ENCODE measurements at regions not wholly inside any gene's neighbourhood (a gene's known extent, or its start where the extent isn't known, plus 50 kb on each side); places are given as distances from the start of the nearest gene placed in this dataset.

GRCh38 chr13:73204952-73205351 lies 146.1 kb downstream of the KLF5 start:
- Histone ChIP-seq H3K27ac (no peak overlapping the region), H3K4me1 (ENCODE audit: control insufficient read depth in 1 of 2, low read depth in 2 of 2) (no peaks in the 10 kb centered on the region), H3K4me3 (no peak overlapping the region), H3K36me3 (no peaks in the 10 kb centered on the region), H3K27me3 (replicated peaks; ENCODE audit: insufficient read depth) (no peaks in the 10 kb centered on the region), H3K9me3 (no peaks in the 10 kb centered on the region)
- ATAC-seq (ENCODE audit: insufficient number of reproducible peaks, low FRiP score, low read depth) (no peak), DNase-seq (ENCODE audit: low spot score) (no peak)
- TF ChIP-seq, protein P1, sequence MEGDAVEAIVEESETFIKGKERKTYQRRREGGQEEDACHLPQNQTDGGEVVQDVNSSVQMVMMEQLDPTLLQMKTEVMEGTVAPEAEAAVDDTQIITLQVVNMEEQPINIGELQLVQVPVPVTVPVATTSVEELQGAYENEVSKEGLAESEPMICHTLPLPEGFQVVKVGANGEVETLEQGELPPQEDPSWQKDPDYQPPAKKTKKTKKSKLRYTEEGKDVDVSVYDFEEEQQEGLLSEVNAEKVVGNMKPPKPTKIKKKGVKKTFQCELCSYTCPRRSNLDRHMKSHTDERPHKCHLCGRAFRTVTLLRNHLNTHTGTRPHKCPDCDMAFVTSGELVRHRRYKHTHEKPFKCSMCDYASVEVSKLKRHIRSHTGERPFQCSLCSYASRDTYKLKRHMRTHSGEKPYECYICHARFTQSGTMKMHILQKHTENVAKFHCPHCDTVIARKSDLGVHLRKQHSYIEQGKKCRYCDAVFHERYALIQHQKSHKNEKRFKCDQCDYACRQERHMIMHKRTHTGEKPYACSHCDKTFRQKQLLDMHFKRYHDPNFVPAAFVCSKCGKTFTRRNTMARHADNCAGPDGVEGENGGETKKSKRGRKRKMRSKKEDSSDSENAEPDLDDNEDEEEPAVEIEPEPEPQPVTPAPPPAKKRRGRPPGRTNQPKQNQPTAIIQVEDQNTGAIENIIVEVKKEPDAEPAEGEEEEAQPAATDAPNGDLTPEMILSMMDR (IDR thresholded peaks at IDR 0.05), result no peak

DNA sequence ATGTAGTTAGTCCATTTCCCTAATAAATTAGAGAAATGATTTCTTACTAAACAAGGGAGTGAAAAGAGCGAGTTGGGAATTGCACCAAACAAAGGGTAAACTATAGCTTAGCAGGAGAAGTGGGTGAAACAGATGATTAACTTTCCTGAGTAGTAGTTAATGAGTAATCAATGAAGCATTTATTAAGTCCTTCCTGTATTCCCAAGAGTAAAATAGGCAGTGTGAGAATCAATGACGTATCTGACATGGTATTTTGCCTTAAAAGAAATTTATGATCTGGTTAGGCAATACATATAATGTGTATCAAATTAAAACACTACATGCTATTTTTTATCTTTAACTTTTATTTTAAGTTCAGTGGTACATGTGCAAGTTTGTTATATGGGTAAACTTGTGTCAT lies 142.8 kb downstream of the KLF5 start:
- TF ChIP-seq, protein P1 (IDR thresholded peaks at IDR 0.05), result no peak
- no peaks in the 10 kb centered on the region for H3K9me3 ChIP-seq
- no peaks in the 10 kb centered on the region for H3K27me3 ChIP-seq (replicated peaks; ENCODE audit: insufficient read depth)
- H3K4me1 ChIP-seq (ENCODE audit: control insufficient read depth in 1 of 2, low read depth in 2 of 2), result no peaks in the 10 kb centered on the region
- H3K27ac ChIP-seq, result no peak overlapping the region
- DNase-seq (ENCODE audit: low spot score) (no peak), ATAC-seq (ENCODE audit: insufficient number of reproducible peaks, low FRiP score, low read depth) (no peak)
- H3K36me3 ChIP-seq, result no peaks in the 10 kb centered on the region
- H3K4me3 ChIP-seq, result no peak overlapping the region

DNA sequence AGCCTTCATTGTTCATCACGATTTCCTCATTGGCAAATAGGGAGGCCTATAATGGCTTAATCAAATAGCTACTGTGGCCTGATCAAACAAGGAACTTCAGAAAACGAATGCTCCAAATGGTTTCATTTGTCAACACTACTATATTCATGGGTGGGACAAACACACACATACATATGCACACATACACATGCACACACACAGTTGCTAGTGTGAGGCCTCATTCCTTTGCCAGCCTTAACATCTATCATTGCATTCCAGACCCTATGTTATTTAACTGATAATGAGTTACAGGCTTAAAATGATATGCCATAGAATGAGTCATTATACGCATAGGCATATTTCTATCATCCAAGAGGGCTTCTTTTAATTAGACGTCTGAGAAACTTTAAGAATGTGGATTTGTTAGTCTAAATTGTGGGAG lies 140.2 kb downstream of the KLF5 start:
- no peaks in the 10 kb centered on the region for H3K36me3 ChIP-seq
- no peak overlapping the region for H3K4me3 ChIP-seq
- H3K27ac ChIP-seq, result no peak overlapping the region
- no peaks in the 10 kb centered on the region for H3K9me3 ChIP-seq
- no peaks in the 10 kb centered on the region for H3K4me1 ChIP-seq (ENCODE audit: control insufficient read depth in 1 of 2, low read depth in 2 of 2)
- TF ChIP-seq, protein P1 (IDR thresholded peaks at IDR 0.05), result no peak
- no peaks in the 10 kb centered on the region for H3K27me3 ChIP-seq (replicated peaks; ENCODE audit: insufficient read depth)
- DNase-seq (ENCODE audit: low spot score) (no peak), ATAC-seq (ENCODE audit: insufficient number of reproducible peaks, low FRiP score, low read depth) (no peak)

DNA sequence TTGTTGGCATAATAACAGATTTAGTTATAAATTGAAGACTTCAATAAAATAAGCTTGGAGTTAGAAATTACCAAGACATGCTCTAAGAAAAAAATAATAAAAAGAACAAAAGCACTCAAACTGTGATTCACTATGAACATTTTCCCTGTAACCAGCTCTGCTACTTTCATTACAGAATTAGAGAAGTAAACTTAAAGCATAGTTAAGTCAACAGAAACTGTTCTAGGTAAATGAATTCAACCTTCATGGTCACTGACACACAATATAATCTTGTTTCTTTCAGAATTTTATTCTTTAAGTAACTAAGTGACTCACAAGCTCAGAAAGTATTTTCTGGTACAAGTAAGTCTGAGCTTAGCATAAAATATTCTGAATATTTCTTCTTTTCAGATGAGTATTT lies 136.3 kb downstream of the KLF5 start:
- H3K36me3 ChIP-seq, result no peaks in the 10 kb centered on the region
- TF ChIP-seq, protein P1 (IDR thresholded peaks at IDR 0.05), result no peak
- ATAC-seq (ENCODE audit: insufficient number of reproducible peaks, low FRiP score, low read depth) (no peak), DNase-seq (ENCODE audit: low spot score) (no peak)
- H3K27me3 ChIP-seq (replicated peaks; ENCODE audit: insufficient read depth), result no peaks in the 10 kb centered on the region
- H3K4me3 ChIP-seq, result no peak overlapping the region
- H3K27ac ChIP-seq, result no peak overlapping the region
- H3K4me1 ChIP-seq (ENCODE audit: control insufficient read depth in 1 of 2, low read depth in 2 of 2), result peaks cover 0 to under 1% of the 10 kb centered on the region in 2 donors
- no peaks in the 10 kb centered on the region for H3K9me3 ChIP-seq

DNA sequence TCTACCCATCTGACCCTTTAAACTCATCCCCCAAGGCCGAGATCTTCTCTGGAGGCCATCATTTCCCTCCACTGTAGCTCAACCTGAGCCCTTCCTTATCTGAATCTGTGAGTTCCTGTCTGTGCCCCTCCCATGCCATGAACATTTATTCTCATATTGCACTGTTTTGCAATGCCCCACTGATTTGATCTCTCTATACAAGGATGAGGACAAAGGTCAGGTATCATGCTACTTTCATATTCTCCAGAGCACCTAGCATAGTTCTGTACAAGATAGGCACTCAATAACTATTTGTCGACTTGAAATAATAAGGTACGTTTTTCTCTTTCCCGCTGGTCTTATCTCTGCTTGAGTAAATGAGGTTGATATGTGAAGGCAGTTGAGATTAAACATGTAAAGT lies 135.5 kb downstream of the KLF5 start:
- DNase-seq (ENCODE audit: low spot score) (no peak), ATAC-seq (ENCODE audit: insufficient number of reproducible peaks, low FRiP score, low read depth) (no peak)
- Histone ChIP-seq H3K36me3 (no peaks in the 10 kb centered on the region), H3K27me3 (replicated peaks; ENCODE audit: insufficient read depth) (no peaks in the 10 kb centered on the region), H3K27ac (no peak overlapping the region), H3K4me3 (no peak overlapping the region), H3K9me3 (no peaks in the 10 kb centered on the region), H3K4me1 (ENCODE audit: control insufficient read depth in 1 of 2, low read depth in 2 of 2) (peaks cover 0 to 8% of the 10 kb centered on the region in 2 donors)
- TF ChIP-seq, protein P1 (IDR thresholded peaks at IDR 0.05), result no peak
